ENCODE measurements at regions not wholly inside any gene's neighbourhood (a gene's known extent, or its start where the extent isn't known, plus 50 kb on each side); places are given as distances from the start of the nearest gene placed in this dataset.
A peak's percentile ranks its signal among the peaks of the same experiment; 100 is the strongest.

- DNase-seq = no peak
Measured at GRCh38 chr17:79680318-79680695, 50.4 kb upstream of the ENPP7 start.

- DNase-seq = no peak
Measured at GRCh38 chr17:79679631-79680317, 51.0 kb upstream of the ENPP7 start.

- DNase-seq = no peak
Measured at GRCh38 chr17:79678736-79679255, 51.9 kb upstream of the ENPP7 start.

- DNase-seq = peak; percentile 92
Measured at GRCh38 chr17:79678091-79678735, 52.5 kb upstream of the ENPP7 start.

GRCh38 chr17:79677646-79678045, 53.1 kb upstream of the ENPP7 start:
- DNase-seq = no peak

- no peak for DNase-seq
Measured at GRCh38 chr17:79676796-79677195, 53.9 kb upstream of the ENPP7 start.

GRCh38 chr17:79675413-79675725, 55.4 kb upstream of the ENPP7 start:
- no peak for DNase-seq

- no peak for DNase-seq
Measured at GRCh38 chr17:79674506-79675412, 56.0 kb upstream of the ENPP7 start.

- DNase-seq = no peak
Measured at GRCh38 chr17:79673517-79673916, 57.2 kb upstream of the ENPP7 start.

GRCh38 chr17:79672496-79672895, 58.2 kb upstream of the ENPP7 start:
- no peak for DNase-seq

GRCh38 chr17:79671085-79671694, 59.6 kb upstream of the ENPP7 start:
- peak; percentile 95 for DNase-seq

- peak; percentile 95 for DNase-seq
Measured at GRCh38 chr17:79670537-79671084, 59.8 kb upstream of the RBFOX3 start.

- DNase-seq = no peak
Measured at GRCh38 chr17:79669861-79670260, 59.0 kb upstream of the RBFOX3 start.

GRCh38 chr17:79668344-79669250, 57.7 kb upstream of the RBFOX3 start:
- DNase-seq = peak; percentile 81

GRCh38 chr17:79667746-79668145, 56.9 kb upstream of the RBFOX3 start:
- peak; percentile 55 for DNase-seq

GRCh38 chr17:79667121-79667715, 56.4 kb upstream of the RBFOX3 start:
- no peak for DNase-seq

GRCh38 chr17:79666111-79666510, 55.3 kb upstream of the RBFOX3 start:
- DNase-seq = no peak

- peak; percentile 88 for DNase-seq
Measured at GRCh38 chr17:79664930-79665737, 54.3 kb upstream of the RBFOX3 start.

GRCh38 chr17:79661292-79662041, 50.6 kb upstream of the RBFOX3 start:
- DNase-seq = no peak
